ENCODE measurements at regions not wholly inside any gene's neighbourhood (a gene's known extent, or its start where the extent isn't known, plus 50 kb on each side); places are given as distances from the start of the nearest gene placed in this dataset.

GRCh38 chr6:128767705-128768104, 115.2 kb upstream of the LAMA2 start:
- Histone ChIP-seq H3K4me3 (no peak overlapping the region), H3K4me1 (no peaks in the 10 kb centered on the region), H3K27ac (no peak overlapping the region), H3K27me3 (no peaks in the 10 kb centered on the region), H3K36me3 (no peaks in the 10 kb centered on the region), H3K9me3 (no peaks in the 10 kb centered on the region)
- TF ChIP-seq, protein P1, sequence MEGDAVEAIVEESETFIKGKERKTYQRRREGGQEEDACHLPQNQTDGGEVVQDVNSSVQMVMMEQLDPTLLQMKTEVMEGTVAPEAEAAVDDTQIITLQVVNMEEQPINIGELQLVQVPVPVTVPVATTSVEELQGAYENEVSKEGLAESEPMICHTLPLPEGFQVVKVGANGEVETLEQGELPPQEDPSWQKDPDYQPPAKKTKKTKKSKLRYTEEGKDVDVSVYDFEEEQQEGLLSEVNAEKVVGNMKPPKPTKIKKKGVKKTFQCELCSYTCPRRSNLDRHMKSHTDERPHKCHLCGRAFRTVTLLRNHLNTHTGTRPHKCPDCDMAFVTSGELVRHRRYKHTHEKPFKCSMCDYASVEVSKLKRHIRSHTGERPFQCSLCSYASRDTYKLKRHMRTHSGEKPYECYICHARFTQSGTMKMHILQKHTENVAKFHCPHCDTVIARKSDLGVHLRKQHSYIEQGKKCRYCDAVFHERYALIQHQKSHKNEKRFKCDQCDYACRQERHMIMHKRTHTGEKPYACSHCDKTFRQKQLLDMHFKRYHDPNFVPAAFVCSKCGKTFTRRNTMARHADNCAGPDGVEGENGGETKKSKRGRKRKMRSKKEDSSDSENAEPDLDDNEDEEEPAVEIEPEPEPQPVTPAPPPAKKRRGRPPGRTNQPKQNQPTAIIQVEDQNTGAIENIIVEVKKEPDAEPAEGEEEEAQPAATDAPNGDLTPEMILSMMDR (IDR thresholded peaks at IDR 0.05) = no peak
- no peak for DNase-seq (ENCODE audit: low spot score in 2 of 2)
- intact Hi-C loops (cut with DNase I) = no loop called here

DNA sequence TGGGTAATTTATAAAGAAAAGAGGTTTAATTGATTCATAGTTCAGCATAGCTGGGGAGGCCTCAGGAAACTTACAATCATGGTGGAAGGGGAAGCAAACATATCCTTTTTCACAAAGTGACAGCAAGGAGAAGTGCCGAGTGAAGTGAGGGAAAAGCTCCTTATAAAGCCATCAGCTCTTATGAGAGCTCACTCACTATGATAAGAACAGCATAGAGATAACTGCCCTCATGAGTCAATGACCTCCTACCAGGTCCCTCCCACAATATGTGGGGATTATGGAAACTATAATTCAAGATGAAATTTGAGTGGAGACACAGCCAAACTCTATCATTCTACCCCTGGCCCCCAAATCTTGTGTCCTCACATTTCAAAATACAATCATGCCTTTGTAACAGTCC, 115.8 kb upstream of the LAMA2 start:
- no peak for DNase-seq (ENCODE audit: low spot score in 2 of 2)
- Histone ChIP-seq H3K27ac (no peak overlapping the region), H3K4me3 (no peak overlapping the region), H3K36me3 (no peaks in the 10 kb centered on the region), H3K9me3 (no peaks in the 10 kb centered on the region), H3K27me3 (no peaks in the 10 kb centered on the region), H3K4me1 (no peaks in the 10 kb centered on the region)
- intact Hi-C loops (cut with DNase I) = no loop called here
- TF ChIP-seq, protein P1 (IDR thresholded peaks at IDR 0.05) = no peak

DNA sequence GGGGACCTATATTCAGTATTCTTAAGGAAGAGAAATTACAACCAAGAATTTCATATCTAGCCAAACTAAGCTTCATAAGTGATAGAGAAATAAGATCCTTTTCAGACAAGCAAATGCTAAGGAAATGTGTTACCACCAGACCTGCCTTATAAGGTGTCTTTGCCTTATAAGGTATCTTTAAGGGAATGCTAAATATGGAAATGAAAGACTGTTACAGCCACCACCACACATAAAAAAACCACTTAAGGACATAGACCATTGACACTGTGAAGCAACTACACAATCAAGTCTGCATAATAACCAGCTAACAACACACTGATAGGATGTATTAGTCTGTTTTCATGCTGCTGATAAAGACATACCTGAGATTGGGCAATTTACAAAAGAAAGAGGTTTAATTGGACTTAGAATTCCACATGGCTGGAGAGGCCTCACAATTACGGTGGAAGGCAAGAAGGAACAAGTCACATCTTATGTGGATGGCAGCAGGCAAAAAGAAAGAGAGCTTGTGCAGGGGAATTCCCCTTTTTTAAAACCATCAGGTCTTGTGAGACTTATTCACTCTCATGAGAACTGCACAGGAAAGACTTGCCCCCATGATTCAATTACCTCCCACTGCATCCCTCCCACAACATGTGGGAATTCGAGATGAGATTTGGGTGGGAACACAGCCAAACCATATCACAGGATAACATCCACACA, 119.2 kb upstream of the LAMA2 start:
- no peaks in the 10 kb centered on the region for H3K36me3 ChIP-seq
- no peaks in the 10 kb centered on the region for H3K27me3 ChIP-seq
- no peaks in the 10 kb centered on the region for H3K9me3 ChIP-seq
- TF ChIP-seq, protein P1 (IDR thresholded peaks at IDR 0.05) = no peak
- H3K4me1 ChIP-seq = no peaks in the 10 kb centered on the region
- DNase-seq (ENCODE audit: low spot score in 2 of 2) = no peak
- H3K4me3 ChIP-seq = no peak overlapping the region
- intact Hi-C loops (cut with DNase I) = no loop called here
- H3K27ac ChIP-seq = no peak overlapping the region

GRCh38 chr6:128759901-128760300, 123.0 kb upstream of the LAMA2 start:
- TF ChIP-seq, protein P1 (IDR thresholded peaks at IDR 0.05) = no peak

DNA sequence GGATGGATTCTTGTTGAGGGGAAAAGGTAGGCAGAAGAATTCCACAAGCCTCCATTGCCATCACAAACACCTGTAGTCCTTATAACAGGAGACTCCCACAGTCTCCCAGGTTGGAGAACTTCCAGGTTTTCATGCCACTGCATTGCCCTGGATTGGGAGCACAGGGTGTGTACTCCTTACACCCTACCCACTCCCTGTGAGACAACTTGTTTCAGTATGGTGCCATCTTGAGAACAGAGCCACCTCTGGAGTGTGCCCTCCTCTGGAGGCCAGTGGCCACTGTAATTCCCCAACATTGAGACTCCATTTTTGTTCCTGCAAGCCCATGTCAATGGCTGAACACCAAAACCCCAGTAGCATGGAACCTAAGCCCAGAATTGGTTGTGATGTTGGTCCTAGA, 123.5 kb upstream of the LAMA2 start:
- intact Hi-C loops (cut with DNase I) = no loop called here
- Histone ChIP-seq H3K4me1 (no peaks in the 10 kb centered on the region), H3K4me3 (no peak overlapping the region), H3K36me3 (no peaks in the 10 kb centered on the region), H3K27me3 (no peaks in the 10 kb centered on the region), H3K27ac (no peak overlapping the region), H3K9me3 (no peaks in the 10 kb centered on the region)
- TF ChIP-seq, protein P1 (IDR thresholded peaks at IDR 0.05) = no peak
- DNase-seq (ENCODE audit: low spot score in 2 of 2) = no peak

More at GRCh38 chr6:128759901-128760300, 123.0 kb upstream of the LAMA2 start:
- no peaks in the 10 kb centered on the region for H3K36me3 ChIP-seq
- no peaks in the 10 kb centered on the region for H3K9me3 ChIP-seq
- intact Hi-C loops (cut with DNase I) = no loop called here
- no peak overlapping the region for H3K4me3 ChIP-seq
- DNase-seq (ENCODE audit: low spot score in 2 of 2) = no peak
- H3K27me3 ChIP-seq = no peaks in the 10 kb centered on the region
- H3K27ac ChIP-seq = no peak overlapping the region
- no peaks in the 10 kb centered on the region for H3K4me1 ChIP-seq

GRCh38 chr6:128757961-128758360, 125.0 kb upstream of the LAMA2 start:
- intact Hi-C loops (cut with DNase I) = no loop called here
- no peaks in the 10 kb centered on the region for H3K4me1 ChIP-seq

More at GRCh38 chr6:128757961-128758360, 125.0 kb upstream of the LAMA2 start:
- DNase-seq (ENCODE audit: low spot score in 2 of 2) = no peak
- no peaks in the 10 kb centered on the region for H3K36me3 ChIP-seq
- no peaks in the 10 kb centered on the region for H3K9me3 ChIP-seq
- H3K27ac ChIP-seq = no peak overlapping the region
- TF ChIP-seq, protein P1 (IDR thresholded peaks at IDR 0.05) = no peak
- H3K27me3 ChIP-seq = no peaks in the 10 kb centered on the region
- H3K4me3 ChIP-seq = no peak overlapping the region
